ENCODE measurements at regions not wholly inside any gene's neighbourhood (a gene's known extent, or its start where the extent isn't known, plus 50 kb on each side); places are given as distances from the start of the nearest gene placed in this dataset.
"Not testable (repeated sequence)": the region's sequence is repeated elsewhere in the genome, so short reads cannot be mapped to it uniquely, and the experiment has no call there.

DNA sequence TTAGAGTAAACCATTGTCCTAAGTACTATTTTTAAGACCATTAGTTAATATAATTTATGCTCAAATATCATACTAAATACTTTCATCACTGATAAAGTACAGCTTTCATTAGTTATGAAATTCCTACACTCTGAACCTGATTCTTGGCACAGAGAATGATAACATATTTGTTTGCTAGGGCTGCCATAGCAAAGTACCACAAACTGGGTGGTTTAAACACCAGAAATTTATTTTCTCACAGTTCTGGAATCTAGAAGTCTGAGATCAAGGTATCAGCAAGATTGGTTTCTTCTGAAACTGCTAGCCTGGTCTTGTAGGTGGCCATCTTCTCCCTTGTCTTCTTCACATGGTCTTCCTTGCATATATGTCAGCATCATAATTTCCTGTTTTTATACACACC lies 608.4 kb downstream of the TLE1 start:
- no peak for DNase-seq (ENCODE audit: low read depth in 1 of 2, low spot score in 1 of 2)

DNA sequence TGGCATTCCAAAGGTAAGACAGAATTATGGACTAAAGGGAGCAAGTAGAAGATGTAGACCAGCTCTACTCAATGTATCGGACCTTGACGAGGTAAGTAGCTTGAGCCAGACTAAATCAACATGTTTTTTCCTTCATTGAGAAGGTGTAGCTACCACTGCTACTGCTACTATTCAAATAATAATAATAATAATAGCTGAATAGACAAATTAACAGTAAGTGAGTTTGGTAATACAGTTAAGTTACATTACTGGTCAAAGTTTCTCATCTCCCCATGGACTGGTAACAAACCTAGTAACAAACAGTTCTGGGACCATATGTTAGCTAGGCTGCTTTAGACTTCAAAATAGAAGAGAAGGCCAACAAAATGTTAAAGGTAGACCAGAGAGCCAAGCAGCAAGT lies 609.2 kb downstream of the TLE1 start:
- DNase-seq (ENCODE audit: low read depth in 1 of 2, low spot score in 1 of 2), result no peak

DNA sequence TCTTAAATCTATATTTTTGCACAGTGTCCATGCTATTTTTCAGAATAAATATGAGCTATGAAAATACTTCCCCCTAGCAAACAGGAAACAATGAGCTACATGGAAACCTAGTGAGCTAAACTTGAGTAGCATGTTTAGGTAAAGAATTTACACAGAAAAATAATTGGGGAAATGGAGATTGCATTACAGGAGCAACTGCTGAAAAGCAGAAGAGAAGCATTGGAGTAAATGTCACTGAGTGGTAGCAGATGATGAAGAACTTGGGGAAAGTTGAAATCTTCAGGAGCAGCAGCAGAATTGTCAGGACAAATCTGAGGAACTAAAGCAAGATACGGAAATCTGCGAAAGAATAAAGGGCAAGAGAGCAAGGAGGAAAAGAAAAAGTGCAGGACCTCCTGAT lies 610.3 kb downstream of the TLE1 start:
- no peak for DNase-seq (ENCODE audit: low read depth in 1 of 2, low spot score in 1 of 2)

DNA sequence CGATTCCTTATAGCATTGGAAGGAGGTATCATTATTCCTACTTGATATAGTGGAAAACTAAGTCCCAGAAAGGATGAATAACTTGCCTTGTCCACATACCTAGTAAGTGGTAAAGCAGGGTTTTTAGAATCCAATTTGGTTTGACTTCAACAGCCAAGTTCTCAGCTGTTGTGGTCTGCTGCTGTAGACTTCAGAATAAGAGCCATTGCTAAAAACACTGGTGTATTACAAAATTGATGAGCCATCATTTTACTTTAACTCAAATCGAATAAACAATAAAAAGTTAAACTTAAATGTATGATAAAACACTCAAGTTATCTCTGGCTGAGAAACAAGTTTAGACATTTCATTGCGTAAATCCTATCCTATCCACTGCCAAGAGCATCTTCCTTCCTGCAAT lies 610.8 kb downstream of the TLE1 start:
- DNase-seq (ENCODE audit: low read depth in 1 of 2, low spot score in 1 of 2), result no peak

DNA sequence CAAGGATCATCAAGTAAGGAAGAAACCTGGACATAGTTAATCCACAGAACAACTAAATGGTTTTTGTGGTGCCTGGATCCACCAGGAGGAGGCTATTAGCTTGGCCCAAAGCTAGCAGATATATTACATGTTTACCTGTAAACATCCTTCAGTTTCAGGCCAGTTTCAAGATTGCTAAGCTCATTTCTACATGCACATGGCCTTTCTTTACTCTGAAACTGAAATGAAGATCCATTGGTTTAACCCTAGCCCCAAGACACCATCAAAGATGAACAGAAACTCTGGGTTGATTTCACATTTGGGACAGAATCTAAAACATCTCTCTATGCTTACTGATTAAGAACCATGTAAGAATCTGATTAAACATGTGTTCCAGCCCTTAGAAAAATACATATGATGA lies 611.8 kb downstream of the TLE1 start:
- no peak for DNase-seq (ENCODE audit: low read depth in 1 of 2, low spot score in 1 of 2)

DNA sequence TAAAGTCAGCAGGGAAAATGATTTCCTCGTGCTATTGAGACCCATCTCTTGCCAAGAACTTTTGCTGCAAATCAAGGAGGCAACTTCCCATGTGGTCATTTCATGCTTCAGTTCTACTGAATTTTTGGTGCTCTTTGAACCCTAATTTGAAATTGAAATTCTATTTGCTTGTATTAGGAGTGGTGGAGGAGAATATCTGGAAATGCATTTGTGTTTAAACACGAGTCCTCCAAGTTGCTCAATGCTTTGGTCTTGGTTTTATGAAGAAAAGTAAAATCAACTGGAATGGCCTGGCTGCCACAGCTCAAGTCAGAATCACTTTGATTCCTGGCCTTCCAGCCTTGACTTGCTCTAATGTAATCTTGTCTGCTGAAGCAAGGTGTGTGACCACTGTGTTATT lies 613.2 kb downstream of the TLE1 start:
- DNase-seq (ENCODE audit: low read depth in 1 of 2, low spot score in 1 of 2), result no peak

DNA sequence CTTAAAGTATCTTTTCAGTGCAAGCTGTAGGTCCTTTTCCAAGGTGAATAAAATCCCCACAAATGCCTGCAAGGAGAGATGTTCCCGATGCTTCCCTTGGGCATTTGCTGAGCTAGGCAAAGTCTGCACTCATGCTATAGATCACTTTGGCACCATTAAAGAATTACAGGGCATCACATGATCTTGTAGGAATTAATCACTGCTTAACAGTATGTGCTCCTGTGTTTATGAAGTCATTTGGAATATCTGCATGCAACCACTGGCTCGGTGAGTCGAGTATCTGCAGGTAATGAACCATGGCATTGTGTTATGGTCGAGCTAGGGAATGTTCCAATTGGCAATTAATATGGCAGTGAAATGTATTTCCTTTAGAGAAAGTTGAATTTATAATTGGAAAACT lies 615.1 kb downstream of the TLE1 start:
- DNase-seq (ENCODE audit: low read depth in 1 of 2, low spot score in 1 of 2), result no peak

DNA sequence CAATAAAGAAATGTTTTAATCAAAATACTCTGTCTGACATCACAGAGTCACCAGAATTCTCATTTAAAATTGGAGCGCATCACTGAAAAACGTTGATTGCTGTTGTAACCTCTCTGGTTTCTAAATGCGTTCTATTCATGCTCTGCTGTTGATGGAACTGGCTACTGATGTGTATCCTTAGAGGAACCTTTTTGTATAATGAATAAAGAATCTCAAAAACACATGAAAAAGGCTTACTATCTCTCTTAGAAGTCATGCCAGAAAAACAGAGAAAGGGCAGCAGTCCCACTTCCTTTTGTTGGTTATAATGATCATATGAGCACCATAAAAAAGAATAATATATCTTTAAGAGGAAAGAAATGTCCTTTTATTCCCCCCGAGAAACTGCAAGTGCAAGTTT lies 615.5 kb downstream of the TLE1 start:
- DNase-seq (ENCODE audit: low read depth in 1 of 2, low spot score in 1 of 2), result no peak

DNA sequence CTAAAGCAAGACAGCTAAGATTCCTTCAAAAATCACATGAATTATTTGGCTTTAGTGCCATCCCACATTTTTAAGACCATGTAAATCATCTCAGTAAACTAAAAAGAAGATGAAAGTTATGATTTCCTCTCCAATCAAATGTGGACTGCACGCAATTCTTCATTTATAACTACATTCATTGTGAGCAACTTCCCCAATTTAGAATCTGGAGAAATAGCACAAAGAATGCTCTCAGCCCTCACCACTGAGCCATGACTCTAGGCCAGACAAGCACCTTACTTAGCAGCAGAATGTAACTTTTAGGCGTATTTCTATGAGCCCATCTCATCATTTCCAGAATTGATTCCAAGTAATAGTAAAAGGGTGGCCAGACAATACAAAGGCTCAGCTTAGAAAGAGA lies 616.6 kb downstream of the TLE1 start:
- DNase-seq (ENCODE audit: low read depth in 1 of 2, low spot score in 1 of 2), result no peak

DNA sequence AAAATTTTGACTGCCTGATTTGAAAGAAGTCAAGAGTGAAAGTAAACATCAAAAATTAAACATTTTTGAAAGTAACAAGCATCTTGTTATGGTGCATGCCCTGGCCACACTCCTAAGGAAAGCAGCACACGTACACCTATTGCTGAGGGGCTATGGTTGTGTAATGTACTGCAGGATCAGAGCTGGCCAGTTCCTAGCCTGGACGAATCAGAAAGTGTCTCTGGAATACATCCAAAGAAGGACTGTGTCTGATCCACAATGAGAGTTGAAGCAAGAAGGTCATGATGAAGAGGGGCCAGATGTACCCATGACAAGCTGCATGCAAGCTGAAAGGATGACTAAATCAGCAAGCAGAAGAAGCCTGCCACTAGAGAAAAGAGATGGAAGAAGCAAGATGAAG lies 618.2 kb downstream of the TLE1 start:
- no peak for DNase-seq (ENCODE audit: low read depth in 1 of 2, low spot score in 1 of 2)

DNA sequence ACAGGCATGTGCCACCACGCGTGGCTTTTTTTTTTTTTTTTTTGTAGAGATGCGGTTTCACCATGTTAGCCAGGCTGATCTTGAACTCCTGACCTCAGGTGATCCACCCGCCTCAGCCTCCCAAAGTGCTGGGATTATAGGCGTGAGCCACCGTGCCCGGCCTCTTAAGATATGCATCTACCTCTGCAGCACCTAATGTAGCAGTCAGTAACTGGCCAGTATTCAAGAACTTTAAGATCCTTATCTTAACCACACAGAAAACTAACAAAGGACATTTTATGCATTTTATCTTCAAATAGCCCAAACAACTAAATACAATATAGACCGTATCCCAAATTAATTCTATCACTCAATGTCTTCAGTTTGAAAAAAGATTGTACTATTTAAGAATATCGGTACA lies 618.7 kb downstream of the TLE1 start:
- no peak for DNase-seq (ENCODE audit: low read depth in 1 of 2, low spot score in 1 of 2)

DNA sequence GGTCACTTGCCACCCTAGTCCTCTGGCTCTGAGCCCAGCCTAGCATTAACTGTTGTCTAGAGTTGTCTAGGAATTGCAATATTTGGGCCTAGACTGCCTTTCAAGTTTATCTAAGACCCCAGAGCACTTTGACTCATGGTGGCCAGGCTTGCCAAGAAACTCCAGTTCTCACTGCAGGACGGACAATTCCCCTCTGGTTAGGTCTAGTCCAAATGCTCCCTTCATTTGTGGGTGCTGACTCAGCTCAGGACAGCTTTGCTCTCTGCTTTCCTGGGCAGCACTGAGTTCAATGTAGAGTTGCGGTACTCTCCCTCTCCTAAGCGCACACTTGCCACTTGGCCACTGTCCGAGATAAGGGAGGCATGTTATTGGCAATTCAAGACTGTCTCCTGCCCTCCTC lies 619.4 kb downstream of the TLE1 start:
- no peak for DNase-seq (ENCODE audit: low read depth in 1 of 2, low spot score in 1 of 2)

DNA sequence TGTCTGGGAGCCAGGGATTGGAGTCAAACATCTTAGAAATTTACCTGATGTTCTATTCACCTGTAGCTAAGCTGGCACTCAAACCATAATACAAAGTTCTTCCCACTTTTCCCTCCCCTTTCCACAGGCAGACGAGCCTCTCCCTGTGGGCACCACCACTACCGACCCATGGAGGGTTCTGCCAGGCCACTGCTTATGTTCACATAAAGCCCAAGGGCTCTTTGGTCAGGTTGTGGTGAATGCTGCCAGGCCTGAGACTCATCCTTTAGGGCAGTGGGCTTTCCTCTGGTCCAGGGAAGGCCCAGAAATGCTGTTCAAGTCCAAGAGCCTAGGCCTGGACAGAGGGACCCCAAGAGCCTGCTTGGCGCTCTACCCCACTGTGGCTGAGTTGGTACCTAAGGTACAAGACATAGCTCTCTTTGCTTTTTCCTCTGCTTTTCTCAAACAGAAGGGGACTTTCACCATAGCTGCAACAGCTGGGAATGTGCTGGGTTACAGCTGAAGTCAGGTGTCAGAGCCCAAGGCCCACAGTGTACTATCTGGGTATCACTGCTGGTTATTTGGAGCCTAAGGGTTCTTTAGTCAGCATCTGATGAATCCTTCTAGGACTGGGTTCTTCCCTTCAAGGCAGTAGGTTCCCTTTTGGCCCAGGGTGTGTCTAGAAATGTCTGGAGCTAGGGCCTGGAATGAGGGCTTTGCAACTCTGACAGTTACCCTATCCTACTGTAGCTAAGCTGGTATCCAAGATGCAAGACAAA lies 620.1 kb downstream of the TLE1 start:
- DNase-seq (ENCODE audit: low read depth in 1 of 2, low spot score in 1 of 2), result no peak

DNA sequence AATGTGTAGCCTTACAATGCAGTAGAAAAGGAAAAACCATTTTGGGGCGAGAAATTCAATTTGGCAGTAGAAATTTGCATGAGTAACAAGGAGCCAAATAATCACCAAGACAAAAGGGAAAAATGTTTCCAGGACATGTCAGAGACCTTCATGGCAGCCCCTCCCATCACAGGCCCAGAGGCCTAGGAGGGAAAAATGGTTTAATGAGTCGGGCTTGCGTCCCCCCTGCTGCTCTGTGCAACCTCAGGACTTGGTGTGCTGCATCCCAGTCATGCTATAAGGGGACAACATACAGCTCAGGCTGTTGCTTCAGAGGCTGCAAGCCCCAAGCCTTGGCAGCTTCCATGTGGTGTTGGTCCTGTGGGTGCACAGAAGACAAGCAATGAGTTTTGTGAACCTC lies 626.4 kb downstream of the TLE1 start:
- DNase-seq (ENCODE audit: low read depth in 1 of 2, low spot score in 1 of 2), result not testable (repeated sequence)

DNA sequence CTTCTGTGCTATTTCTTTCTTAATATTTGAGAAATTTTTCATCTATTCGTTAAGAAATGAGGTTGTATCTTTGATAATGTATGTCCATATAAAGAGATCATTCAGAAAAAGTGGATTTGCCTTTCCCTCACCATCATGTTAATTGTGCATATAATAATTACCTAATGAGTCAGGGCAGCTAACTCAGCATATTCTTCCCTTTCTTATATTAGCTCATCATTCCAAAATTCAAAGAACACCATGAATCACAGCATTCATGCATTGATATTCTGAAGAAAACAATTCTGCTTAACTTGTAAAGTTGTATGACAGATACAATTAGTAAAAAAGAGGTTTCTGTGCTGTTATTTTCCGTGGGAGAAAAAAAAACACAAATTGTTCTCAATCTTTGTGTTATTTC lies 630.6 kb downstream of the TLE1 start:
- DNase-seq (ENCODE audit: low read depth in 1 of 2, low spot score in 1 of 2), result no peak

DNA sequence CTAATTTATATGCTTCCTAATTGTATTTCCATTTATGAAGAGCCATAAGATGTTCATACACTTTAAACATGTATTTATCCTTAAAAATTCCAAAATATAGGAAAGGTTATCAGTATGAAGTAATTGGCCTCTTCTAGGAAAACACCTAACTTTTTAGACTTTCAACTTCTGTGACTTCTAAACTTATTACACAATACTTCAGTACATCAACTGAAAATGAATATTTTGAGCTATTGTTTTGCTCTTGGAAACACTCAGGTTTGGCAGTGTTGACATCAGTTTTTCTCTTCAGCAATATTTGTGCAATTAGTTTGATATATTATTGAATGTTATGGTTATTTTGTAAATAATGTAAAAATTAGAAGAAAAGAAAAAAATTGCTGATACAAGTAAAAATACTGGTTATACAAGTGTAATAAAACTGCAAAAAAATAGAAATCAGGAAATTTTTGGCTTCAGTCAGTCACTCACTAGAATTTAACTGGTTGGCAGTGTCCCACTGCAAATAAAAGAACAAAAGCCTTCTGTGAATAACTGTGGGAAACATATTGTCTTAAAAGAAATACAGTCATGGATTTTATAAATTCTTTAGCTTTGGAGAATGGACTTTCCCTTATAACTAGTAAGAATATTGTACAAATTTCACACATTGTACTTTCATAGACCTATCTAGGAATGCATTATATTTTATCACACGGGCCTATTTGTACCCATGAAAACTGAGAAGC lies 635.9 kb downstream of the TLE1 start:
- no peak for DNase-seq (ENCODE audit: low read depth in 1 of 2, low spot score in 1 of 2)

DNA sequence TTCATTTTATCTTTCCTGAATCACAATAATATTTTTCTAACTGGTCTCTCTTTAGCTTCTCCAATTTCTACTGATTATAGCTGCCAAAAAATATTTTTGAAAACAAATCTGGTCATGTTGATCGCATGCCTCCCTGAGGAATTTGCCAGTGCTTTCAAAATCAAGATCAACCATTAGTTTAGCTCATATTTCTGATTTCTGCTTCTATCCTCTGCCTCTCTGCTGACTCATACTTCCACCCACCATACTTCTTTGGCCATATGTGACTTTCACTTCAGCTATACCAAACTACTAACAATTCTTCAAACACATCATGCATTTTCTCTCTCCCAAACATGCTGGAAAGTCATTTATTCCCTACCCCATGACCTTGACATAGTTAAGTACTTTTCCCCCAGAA lies 636.5 kb downstream of the TLE1 start:
- no peak for DNase-seq (ENCODE audit: low read depth in 1 of 2, low spot score in 1 of 2)

DNA sequence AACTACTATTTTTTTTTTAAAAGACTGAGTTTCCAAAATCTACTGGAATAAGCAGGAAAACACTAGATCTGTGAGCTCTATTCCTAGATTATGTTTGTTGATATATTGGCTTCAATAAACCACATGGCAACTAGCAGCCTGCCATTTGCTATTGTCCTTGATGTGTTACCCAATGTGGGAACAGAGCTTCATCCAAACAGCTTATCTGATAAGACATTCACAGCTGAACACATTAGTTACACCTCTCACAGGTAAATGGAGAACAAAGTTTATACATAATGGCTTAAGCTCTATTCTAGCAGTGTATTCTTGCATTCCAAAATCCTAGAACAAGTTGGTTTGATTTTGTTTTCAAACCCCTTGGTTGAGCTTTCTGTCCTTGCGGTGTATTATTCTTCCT lies 642.1 kb downstream of the TLE1 start:
- DNase-seq (ENCODE audit: low read depth in 1 of 2, low spot score in 1 of 2), result no peak

DNA sequence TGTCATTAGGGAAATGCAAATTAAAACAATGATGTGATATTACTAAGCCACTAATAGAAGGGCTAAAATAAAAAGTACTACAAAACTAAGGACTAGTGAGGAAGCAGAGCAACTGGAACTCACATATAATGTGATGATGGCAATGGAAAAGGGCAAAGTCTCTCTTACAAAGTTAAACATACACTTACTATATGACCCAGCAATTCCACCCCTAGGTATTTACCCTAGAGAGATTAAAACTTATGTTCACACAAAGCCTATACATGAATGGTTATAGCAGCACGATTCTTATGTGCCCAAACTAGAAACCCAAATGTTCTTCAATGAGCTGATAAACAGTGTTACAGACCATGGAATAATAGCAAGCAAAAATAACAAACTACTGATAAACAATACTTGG lies 643.7 kb downstream of the TLE1 start:
- no peak for DNase-seq (ENCODE audit: low read depth in 1 of 2, low spot score in 1 of 2)

DNA sequence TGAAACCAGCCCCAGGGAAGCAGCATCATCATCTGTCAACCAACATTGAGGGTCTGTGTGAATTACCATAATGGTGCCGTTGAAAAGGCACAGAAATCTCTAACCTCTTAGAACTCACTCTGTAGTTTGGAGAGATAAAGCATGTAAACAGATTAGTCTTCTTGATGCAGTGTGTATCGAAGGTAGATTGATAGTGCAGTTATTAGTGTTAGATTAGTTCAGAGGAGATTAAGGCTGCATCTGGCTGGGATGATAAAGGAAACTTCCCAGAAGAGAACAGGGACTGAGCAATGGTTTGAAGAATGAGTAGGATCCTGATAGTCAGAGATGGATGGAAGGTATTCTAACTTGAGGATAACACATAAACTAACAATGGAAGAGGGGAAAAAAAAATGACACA lies 651.5 kb downstream of the TLE1 start:
- DNase-seq (ENCODE audit: low read depth in 1 of 2, low spot score in 1 of 2), result no peak

DNA sequence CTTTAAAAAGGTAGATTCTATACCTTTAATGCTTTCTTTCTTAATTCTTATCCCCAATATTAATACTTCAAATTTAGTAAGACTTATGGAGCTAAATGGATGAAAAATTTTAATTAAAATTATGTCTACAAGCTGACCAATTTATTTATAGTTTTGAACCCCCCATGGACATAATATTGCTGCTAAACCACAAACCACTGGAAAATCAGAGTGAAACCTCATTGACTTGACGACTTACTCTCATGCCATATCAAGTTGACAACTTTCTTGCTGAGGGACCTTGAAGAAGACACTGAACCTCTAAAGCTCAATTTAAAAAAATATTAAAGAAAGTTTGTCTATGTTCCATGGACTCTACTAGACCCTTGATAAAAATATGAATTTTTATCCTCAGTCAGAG lies 653.7 kb downstream of the TLE1 start:
- no peak for DNase-seq (ENCODE audit: low read depth in 1 of 2, low spot score in 1 of 2)

DNA sequence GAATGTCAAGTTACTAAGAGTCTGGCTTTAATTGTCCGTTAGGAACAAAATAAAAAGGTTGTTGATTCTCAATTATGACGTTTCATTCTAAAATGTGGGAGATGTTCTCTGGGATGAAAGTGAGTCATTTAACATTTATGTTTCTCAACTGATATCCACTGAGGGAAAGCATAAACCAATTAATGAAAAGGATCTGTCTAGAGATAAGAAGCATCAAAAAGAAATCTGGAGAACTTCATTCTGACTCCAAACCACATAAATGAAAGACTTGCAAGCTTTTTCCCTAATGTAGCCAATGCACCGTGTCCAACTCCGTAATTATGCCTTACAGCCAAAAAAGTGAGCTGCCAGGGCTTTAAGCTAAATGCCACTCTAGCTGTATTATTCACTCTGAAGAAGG lies 654.2 kb downstream of the TLE1 start:
- no peak for DNase-seq (ENCODE audit: low read depth in 1 of 2, low spot score in 1 of 2)

DNA sequence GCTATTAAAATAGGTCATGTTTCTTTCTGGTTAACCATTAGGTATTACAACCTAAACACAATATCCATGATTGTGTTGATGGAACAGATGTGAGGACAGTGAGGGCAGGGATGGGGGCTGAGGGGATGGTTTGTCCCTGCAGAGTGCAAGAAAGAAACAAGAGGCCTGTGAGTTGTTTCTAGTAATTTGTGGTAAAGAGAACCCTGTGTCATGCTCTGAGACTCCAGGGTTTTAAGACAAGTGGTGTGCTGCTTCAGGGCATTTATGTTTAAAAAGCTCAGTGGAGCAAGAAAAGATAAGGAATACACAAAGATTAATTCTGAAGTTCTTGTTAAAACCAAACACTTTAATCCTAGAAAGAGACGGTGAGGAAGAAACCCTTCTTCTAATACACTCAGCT lies 656.5 kb downstream of the TLE1 start:
- DNase-seq (ENCODE audit: low read depth in 1 of 2, low spot score in 1 of 2), result no peak
